HG02678 (cell line): ENCODE measurements at regions not wholly inside any gene's neighbourhood (a gene's known extent, or its start where the extent isn't known, plus 50 kb on each side); places are given as distances from the start of the nearest gene placed in this dataset.

Experiments
- ATAC-seq: cut with Tn5 transposase; IDR thresholded peaks from one replicate; pipeline ENCODE4 v1.9.1; 2021; ENCODE audit warnings: mild to moderate bottlenecking, moderate library complexity; ENCODE audit not compliant: unreplicated experiment

DNA sequence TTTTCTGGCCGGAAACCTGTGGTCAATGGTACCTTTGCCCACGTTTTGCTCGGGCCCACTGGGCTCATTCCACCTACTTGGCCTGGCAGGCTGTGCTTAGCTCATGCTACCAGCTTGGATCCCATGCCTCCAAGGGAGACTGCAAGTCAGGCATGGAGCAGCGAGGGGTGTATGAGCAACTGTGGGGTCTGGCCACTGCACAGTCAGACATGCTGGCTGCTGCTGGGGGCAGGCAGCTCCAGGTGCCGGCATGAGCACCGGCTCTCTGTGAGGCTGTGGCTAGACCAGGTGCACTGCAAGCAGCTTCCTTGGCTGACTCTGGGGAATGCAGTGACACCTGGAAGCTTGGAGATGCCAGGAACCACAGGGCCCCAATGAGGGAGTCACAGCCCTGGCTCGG is 161.1 kb upstream of the DUSP10 start:
- ATAC-seq = no peak

DNA sequence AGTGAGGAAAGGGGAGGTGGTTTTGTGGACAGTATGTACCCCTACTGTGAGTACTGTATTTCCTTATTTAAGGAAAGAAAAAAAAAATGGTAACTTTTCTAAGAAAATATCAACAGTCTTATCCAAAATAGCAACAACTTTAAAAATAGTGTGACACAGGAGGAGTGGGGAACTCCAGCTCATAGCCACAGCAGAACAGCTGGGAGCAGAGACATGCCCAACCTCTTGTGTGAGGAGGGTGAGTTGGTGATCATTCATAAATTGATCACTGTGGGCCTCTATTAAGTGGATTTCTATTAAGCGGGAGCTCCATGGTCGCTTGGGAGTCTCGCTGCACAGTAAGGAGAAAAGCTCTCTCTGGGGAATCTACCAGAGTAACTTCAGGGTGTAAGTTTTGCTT is 158.8 kb upstream of the DUSP10 start:
- no peak for ATAC-seq

DNA sequence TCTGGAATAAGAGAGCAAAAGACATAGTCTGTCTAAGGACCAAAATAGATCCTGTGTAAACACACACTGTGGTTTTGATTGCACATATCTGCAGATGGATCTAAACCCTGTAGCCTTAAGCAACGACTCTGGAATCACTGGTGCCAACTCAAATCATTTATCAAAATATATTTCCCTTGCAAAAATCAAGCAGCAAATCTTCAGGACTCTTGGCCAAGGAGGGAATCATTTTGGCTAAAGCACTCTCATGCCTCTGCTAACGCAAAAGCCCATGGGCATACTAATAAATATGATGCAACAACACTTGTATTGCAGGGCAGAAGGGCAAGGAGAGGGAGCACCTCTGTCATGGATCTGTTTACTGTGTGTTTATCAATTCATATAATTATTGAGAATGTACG is 155.4 kb upstream of the DUSP10 start:
- no peak for ATAC-seq

GRCh38 chr1:221892301-221892830 is 150.5 kb upstream of the DUSP10 start:
- no peak for ATAC-seq

- no peak for ATAC-seq
Observed at GRCh38 chr1:221891708-221892107, 149.8 kb upstream of the DUSP10 start.

- no peak for ATAC-seq
Observed at GRCh38 chr1:221888801-221889200, 146.9 kb upstream of the DUSP10 start.

- ATAC-seq = no peak
Observed at GRCh38 chr1:221888218-221888617, 146.3 kb upstream of the DUSP10 start.

GRCh38 chr1:221887758-221888157 is 145.9 kb upstream of the DUSP10 start:
- no peak for ATAC-seq

- no peak for ATAC-seq
Observed at GRCh38 chr1:221887415-221887746, 145.5 kb upstream of the DUSP10 start.

- no peak for ATAC-seq
Observed at GRCh38 chr1:221886743-221887414, 145.0 kb upstream of the DUSP10 start.

DNA sequence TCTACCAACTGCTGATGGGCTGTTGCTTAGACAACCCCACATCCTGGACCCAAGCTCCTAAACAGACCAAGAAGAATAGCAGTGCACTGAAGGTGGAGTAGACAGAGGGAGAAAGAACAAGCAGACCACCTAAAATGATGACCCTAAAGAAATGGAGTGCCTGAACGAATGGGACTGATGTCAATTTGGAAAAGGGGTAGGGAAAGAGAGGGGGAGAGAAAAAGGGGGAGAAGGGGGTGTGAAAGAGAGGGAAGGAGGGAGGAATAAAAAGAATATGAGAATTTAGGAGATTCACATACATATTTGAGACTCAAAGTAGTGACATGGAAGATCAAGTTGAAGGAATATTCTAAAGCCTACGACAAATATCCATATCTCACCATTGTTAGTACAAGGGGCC is 144.4 kb upstream of the DUSP10 start:
- no peak for ATAC-seq

- no peak for ATAC-seq
Observed at GRCh38 chr1:221884821-221885220, 142.9 kb upstream of the DUSP10 start.

- ATAC-seq = no peak
Observed at GRCh38 chr1:221881805-221882581, 140.1 kb upstream of the DUSP10 start.

DNA sequence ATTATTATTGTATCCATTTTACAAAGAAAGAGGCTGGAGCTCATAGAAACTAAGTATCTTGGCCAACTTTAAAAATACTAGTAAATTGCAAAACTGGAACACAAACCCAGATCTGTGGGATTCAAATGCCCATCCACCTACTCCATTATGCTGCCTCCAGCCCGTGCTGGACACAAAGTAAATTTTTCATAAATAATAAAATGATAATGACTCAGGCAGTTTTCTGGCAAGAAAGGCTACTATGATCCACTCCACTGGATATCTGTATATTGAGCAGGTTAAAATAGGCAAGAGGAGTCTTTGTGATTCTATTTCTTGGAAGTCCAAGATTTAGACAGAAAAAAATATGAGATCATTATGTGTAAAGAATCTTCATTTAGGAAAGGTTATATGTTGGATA is 138.3 kb upstream of the DUSP10 start:
- ATAC-seq = no peak

- ATAC-seq = peak; percentile 77
Observed at GRCh38 chr1:221878134-221878533, 136.2 kb upstream of the DUSP10 start.

DNA sequence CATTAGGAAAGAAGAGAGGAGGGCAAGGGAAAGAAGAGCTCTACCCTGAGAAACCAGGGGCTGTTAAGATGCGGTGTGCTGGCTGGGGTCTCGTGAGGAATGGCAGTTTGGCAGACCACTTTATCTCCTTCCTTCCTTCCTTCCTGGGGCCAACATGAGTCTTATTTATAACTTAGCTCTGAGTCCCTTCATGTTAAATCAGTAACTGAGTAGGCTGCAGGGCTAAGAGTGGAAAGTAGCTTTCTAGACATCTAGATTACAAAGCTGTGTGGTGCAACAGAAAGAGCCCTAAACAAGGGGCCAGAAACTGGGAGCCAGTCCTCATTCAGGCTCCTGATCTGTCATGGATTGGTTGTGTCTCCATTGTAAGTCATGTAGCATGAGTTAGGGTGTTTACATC is 135.4 kb upstream of the DUSP10 start:
- no peak for ATAC-seq

DNA sequence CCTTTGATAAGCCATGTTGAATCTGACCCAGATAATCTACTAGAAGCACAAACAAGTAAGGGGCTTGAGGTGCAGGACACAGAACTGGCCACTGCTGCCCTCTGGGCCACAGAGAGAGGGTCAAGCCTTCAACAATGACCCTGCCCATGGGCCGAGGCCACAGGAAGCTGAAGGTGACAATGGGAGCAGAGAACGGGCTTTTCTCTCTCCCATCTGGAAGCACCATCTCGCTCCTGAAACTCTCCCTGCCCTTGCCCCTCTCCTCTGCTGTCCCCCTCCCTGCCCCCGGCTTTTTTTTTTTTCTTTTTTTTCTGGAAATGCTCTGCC is 133.1 kb upstream of the DUSP10 start:
- ATAC-seq = no peak

DNA sequence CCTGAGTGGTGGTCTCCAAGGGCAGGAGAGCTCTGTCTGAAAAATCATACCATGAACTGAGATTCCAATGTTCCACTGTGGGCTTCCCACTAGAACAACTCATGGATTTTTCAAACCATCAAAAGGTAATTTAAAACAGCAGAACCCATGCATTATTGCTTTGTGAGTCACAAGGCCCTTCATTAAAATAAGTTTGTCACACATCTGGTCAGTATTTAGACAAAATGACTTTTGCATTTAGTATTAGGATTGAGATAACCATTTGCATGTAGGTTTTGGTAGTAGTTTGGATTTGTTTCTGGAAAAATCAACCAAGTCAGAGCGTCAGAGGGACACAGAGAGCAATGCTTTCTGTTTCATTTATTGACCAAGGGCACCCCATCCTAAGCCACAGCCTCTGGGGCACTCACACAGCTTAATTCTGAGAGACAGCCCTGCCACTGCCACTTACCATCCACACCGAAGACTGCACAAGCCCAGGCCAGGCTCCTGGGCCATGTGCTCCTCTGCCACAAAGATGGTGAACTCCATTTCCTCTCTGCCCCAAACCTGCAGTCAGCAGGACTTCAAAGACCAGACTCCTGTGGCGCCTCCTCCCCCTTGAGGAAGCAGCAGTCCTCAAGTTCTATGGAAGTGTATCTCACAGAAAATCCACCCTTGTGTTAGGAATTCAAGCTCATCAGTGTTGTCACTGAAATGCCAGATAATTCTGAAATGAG is 132.6 kb upstream of the DUSP10 start:
- ATAC-seq = no peak

- ATAC-seq = no peak
Observed at GRCh38 chr1:221873673-221874072, 131.8 kb upstream of the DUSP10 start.

- no peak for ATAC-seq
Observed at GRCh38 chr1:221871056-221871455, 129.2 kb upstream of the DUSP10 start.

GRCh38 chr1:221869779-221870178 is 127.9 kb upstream of the DUSP10 start:
- ATAC-seq = no peak
